CD14-positive monocyte (primary cell): ENCODE measurements at regions not wholly inside any gene's neighbourhood (a gene's known extent, or its start where the extent isn't known, plus 50 kb on each side); places are given as distances from the start of the nearest gene placed in this dataset.

Experiments used
- DNase-seq, 3 donors: peaks; one replicate each; pipeline ENCODE4 v3.0.0-alpha.2; 2011 to 2022
- H2AFZ ChIP-seq: 2 replicates; pipeline ENCODE4 v1.6.0; 2012; ENCODE audit warnings: mild to moderate bottlenecking, low read depth, low read length, inconsistent platforms; ENCODE audit not compliant: insufficient read depth, poor library complexity, severe bottlenecking
- H3K27ac ChIP-seq, 2 donors: 1 replicate in 1 of 2; 2 replicates in 1 of 2; pipeline ENCODE4 v1.5.1; 2012 to 2013; ENCODE audit warnings: low read length in 2 of 2, control low read depth in 1 of 2, inconsistent platforms in 1 of 2, low read depth in 1 of 2, mild to moderate bottlenecking in 1 of 2
- H3K27me3 ChIP-seq, 2 donors: one replicate each; pipeline versions ENCODE4 v1.6.0 to v1.6.1; 2011 to 2013; ENCODE audit warnings: low read length in 2 of 2; ENCODE audit not compliant: control insufficient read depth in 2 of 2, insufficient read depth in 2 of 2
- H3K36me3 ChIP-seq, 2 donors: replicated peaks in 1 of 2; 1 replicate in 1 of 2; 2 replicates in 1 of 2; pipeline versions ENCODE4 v1.5.1 to v1.6.1; 2012 to 2013; ENCODE audit warnings: low read length in 2 of 2, control low read depth in 1 of 2, inconsistent platforms in 1 of 2, mild to moderate bottlenecking in 1 of 2; ENCODE audit not compliant: insufficient read depth in 2 of 2, control insufficient read depth in 1 of 2
- H3K4me1 ChIP-seq, 2 donors: 1 replicate in 1 of 2; 2 replicates in 1 of 2; pipeline versions ENCODE4 v1.5.1 to v1.6.1; 2012 to 2013; ENCODE audit warnings: low read length in 2 of 2, control low read depth in 1 of 2, inconsistent platforms in 1 of 2, mild to moderate bottlenecking in 1 of 2, moderate library complexity in 1 of 2; ENCODE audit not compliant: insufficient read depth in 2 of 2, control insufficient read depth in 1 of 2
- H3K4me2 ChIP-seq: replicated peaks from 2 replicates; pipeline ENCODE3; 2012; ENCODE audit warnings: low read length, moderate library complexity, mild to moderate bottlenecking; ENCODE audit not compliant: poor library complexity, severe bottlenecking; ENCODE audit errors: extremely low read depth
- H3K4me3 ChIP-seq, 3 experiments: fragments of 200-600 bp in 1 of 3; sonication (generic) in 1 of 3; replicated peaks in 1 of 3; 1 replicate in 2 of 3; 2 replicates in 1 of 3; pipeline ENCODE4 v1.5.1; 2011 to 2013; ENCODE audit warnings: low read length in 3 of 3, mild to moderate bottlenecking in 3 of 3, control low read depth in 2 of 3, low read depth in 2 of 3, inconsistent platforms in 1 of 3, moderate library complexity in 1 of 3
- H3K79me2 ChIP-seq: 2 replicates; pipeline ENCODE4 v1.6.0; 2012; ENCODE audit warnings: mild to moderate bottlenecking, control low read depth, inconsistent platforms, low read length, moderate library complexity; ENCODE audit not compliant: insufficient read depth
- H3K9ac ChIP-seq: 2 replicates; pipeline ENCODE4 v1.6.0; 2017; ENCODE audit warnings: low read length, mild to moderate bottlenecking; ENCODE audit not compliant: insufficient read depth, poor library complexity, severe bottlenecking
- H3K9me3 ChIP-seq, 2 donors: replicated peaks in 1 of 2; 1 replicate in 1 of 2; 2 replicates in 1 of 2; pipeline versions ENCODE4 v1.5.1 to v1.6.1; 2012 to 2013; ENCODE audit warnings: low read length in 2 of 2, control low read depth in 1 of 2; ENCODE audit not compliant: control insufficient read depth in 1 of 2, insufficient read depth in 1 of 2
- H4K20me1 ChIP-seq: 2 replicates; pipeline ENCODE4 v1.6.0; 2012; ENCODE audit warnings: mild to moderate bottlenecking, low read length, control low read depth, moderate library complexity; ENCODE audit not compliant: insufficient read depth
- H3K27ac Mint-ChIP-seq, 7 donors: one replicate each; pipeline ENCODE4 v1.8.0; 2020; ENCODE audit warnings: mild to moderate bottlenecking in 7 of 7, mixed read lengths in 7 of 7, moderate library complexity in 6 of 7, inconsistent platforms in 2 of 7
- H3K27me3 Mint-ChIP-seq, 3 donors: one replicate each; pipeline ENCODE4 v1.8.0; 2021 to 2022; ENCODE audit warnings: low read depth in 3 of 3, mild to moderate bottlenecking in 3 of 3, mixed read lengths in 3 of 3, moderate library complexity in 3 of 3, inconsistent platforms in 1 of 3
- H3K36me3 Mint-ChIP-seq, 2 donors: one replicate each; pipeline ENCODE4 v1.8.0; 2020; ENCODE audit warnings: mixed read lengths in 2 of 2, inconsistent platforms in 1 of 2, mild to moderate bottlenecking in 1 of 2
- H3K4me1 Mint-ChIP-seq: one replicate; pipeline ENCODE4 v1.8.0; 2020; ENCODE audit warnings: mild to moderate bottlenecking, mixed read lengths
- H3K4me3 Mint-ChIP-seq, 2 donors: one replicate each; pipeline ENCODE4 v1.8.0; 2020; ENCODE audit warnings: mild to moderate bottlenecking in 2 of 2, mixed read lengths in 2 of 2, moderate library complexity in 1 of 2
- H3K9me3 Mint-ChIP-seq, 7 donors: one replicate each; pipeline ENCODE4 v1.8.0; 2020 to 2022; ENCODE audit warnings: mixed read lengths in 7 of 7, mild to moderate bottlenecking in 6 of 7, moderate library complexity in 6 of 7, inconsistent platforms in 2 of 7
- CTCF ChIP-seq: fragments of 200-600 bp; IDR thresholded peaks from one replicate; pipeline ENCODE4 v1.8.0; 2022; ENCODE audit warnings: antibody characterized with exemption, mild to moderate bottlenecking
- WGBS: methylation state at CpG from one replicate; pipeline ENCODE4 v1.1.5; 2013; ENCODE audit warnings: missing lambda C conversion rate; ENCODE audit not compliant: insufficient coverage; 5-methylcytosine and 5-hydroxymethylcytosine counted together
- intact Hi-C, 2 donors: fragments of 100-400 bp; cut with micrococcal nuclease; formaldehyde crosslinking; loops; one replicate each; pipeline versions ENCODE4 v1.15.0 to v1.15.1; 2023

- Histone ChIP-seq H3K4me2 (no peak overlapping the region), H3K9ac (no peak overlapping the region), H3K27ac (no peak overlapping the region), H3K36me3 (no peaks in the 10 kb centered on the region), H3K9me3 (no peaks in the 10 kb centered on the region), H3K4me1 (no peaks in the 10 kb centered on the region), H2AFZ (no peak overlapping the region), H3K79me2 (no peaks in the 10 kb centered on the region), H3K4me3 (no peak overlapping the region), H3K27me3 (no peaks in the 10 kb centered on the region), H4K20me1 (no peaks in the 10 kb centered on the region)
- DNase-seq = no peak
- Mint-ChIP-seq H3K36me3 (no peaks in the 10 kb centered on the region), H3K27ac (no peak overlapping the region), H3K4me3 (no peak overlapping the region), H3K27me3 (peaks cover 0 to 2% (median 2%) of the 10 kb centered on the region in 3 donors), H3K9me3 (peaks cover 0 to 3% (median 0%) of the 10 kb centered on the region in 7 donors), H3K4me1 (no peaks in the 10 kb centered on the region)
- no peak for TF ChIP-seq CTCF
- 96% methylated on average over 33 of the region's 34 CpGs for WGBS
- intact Hi-C loops = no loop called here
Measured at GRCh38 chr10:128470321-128470965, 344.2 kb upstream of the MKI67 start.

- H3K27me3 ChIP-seq = no peaks in the 10 kb centered on the region
- no peak overlapping the region for H3K4me3 ChIP-seq
- DNase-seq = no peak
- no peaks in the 10 kb centered on the region for H3K36me3 Mint-ChIP-seq
- H3K9me3 Mint-ChIP-seq = peaks cover 0 to 3% (median 0%) of the 10 kb centered on the region in 7 donors
- no peak overlapping the region for H3K4me2 ChIP-seq
- no peaks in the 10 kb centered on the region for H4K20me1 ChIP-seq
- no peak overlapping the region for H2AFZ ChIP-seq
- intact Hi-C loops = no loop called here
- no peaks in the 10 kb centered on the region for H3K36me3 ChIP-seq
- H3K27ac Mint-ChIP-seq = no peak overlapping the region
- no peaks in the 10 kb centered on the region for H3K9me3 ChIP-seq
- no peaks in the 10 kb centered on the region for H3K4me1 Mint-ChIP-seq
- H3K27me3 Mint-ChIP-seq = peaks cover 0 to 3% (median 2%) of the 10 kb centered on the region in 3 donors
- H3K27ac ChIP-seq = no peak overlapping the region
- no peaks in the 10 kb centered on the region for H3K4me1 ChIP-seq
- no peak overlapping the region for H3K4me3 Mint-ChIP-seq
- 91% methylated on average over 12 of the region's 12 CpGs for WGBS
- no peak overlapping the region for H3K9ac ChIP-seq
- H3K79me2 ChIP-seq = no peaks in the 10 kb centered on the region
- TF ChIP-seq CTCF = no peak
Measured at GRCh38 chr10:128471151-128471550, 344.9 kb upstream of the MKI67 start.
